Neutrophil (primary cell): ENCODE measurements at regions not wholly inside any gene's neighbourhood (a gene's known extent, or its start where the extent isn't known, plus 50 kb on each side); places are given as distances from the start of the nearest gene placed in this dataset.

Experiments
- H3K27ac ChIP-seq: fragments of 200-600 bp; sonication (generic); 2 replicates; pipeline ENCODE4 v1.5.1; 2016; ENCODE audit warnings: mild to moderate bottlenecking, moderate library complexity
- H3K27me3 ChIP-seq: fragments of 200-600 bp; sonication (generic); 2 replicates; pipeline ENCODE4 v1.6.0; 2016; ENCODE audit warnings: mild to moderate bottlenecking
- H3K36me3 ChIP-seq: fragments of 200-600 bp; sonication (generic); 2 replicates; pipeline ENCODE4 v1.5.1; 2017
- H3K4me1 ChIP-seq, 2 experiments: fragments of 200-600 bp in 1 of 2; sonication (generic) in 1 of 2; 1 replicate in 1 of 2; 2 replicates in 1 of 2; pipeline versions ENCODE4 v1.5.1 to v1.6.1; 2013 to 2016; ENCODE audit warnings: low read depth in 1 of 2, low read length in 1 of 2, mild to moderate bottlenecking in 1 of 2, moderate library complexity in 1 of 2; ENCODE audit not compliant: control insufficient read depth in 1 of 2, insufficient read depth in 1 of 2
- H3K4me3 ChIP-seq, 2 experiments: fragments of 200-600 bp in 1 of 2; sonication (generic) in 1 of 2; 1 replicate in 1 of 2; 2 replicates in 1 of 2; pipeline ENCODE4 v1.5.1; 2013 to 2016; ENCODE audit warnings: low read depth in 1 of 2, low read length in 1 of 2, mild to moderate bottlenecking in 1 of 2, moderate library complexity in 1 of 2
- H3K9me3 ChIP-seq: fragments of 200-600 bp; sonication (generic); 2 replicates; pipeline ENCODE4 v1.5.1; 2016
- CTCF ChIP-seq: fragments of 200-600 bp; sonication (generic); IDR thresholded peaks from 2 replicates; pipeline ENCODE4 v1.5.1; 2016; ENCODE audit warnings: antibody characterized with exemption

- TF ChIP-seq CTCF = no peak
These were observed 239.7 kb downstream of the HLX start for GRCh38 chr1:221118938-221119320.

GRCh38 chr1:221122501-221122900 is 243.3 kb downstream of the HLX start:
- Histone ChIP-seq H3K4me3 (no peak overlapping the region), H3K36me3 (no peaks in the 10 kb centered on the region), H3K27me3 (no peaks in the 10 kb centered on the region), H3K27ac (no peak overlapping the region), H3K4me1 (no peaks in the 10 kb centered on the region), H3K9me3 (no peaks in the 10 kb centered on the region)
- TF ChIP-seq CTCF = no peak

More at GRCh38 chr1:221118938-221119320, 239.7 kb downstream of the HLX start:
- H3K4me3 ChIP-seq = no peak overlapping the region
- no peak overlapping the region for H3K27ac ChIP-seq
- no peaks in the 10 kb centered on the region for H3K9me3 ChIP-seq
- no peaks in the 10 kb centered on the region for H3K27me3 ChIP-seq
- H3K36me3 ChIP-seq = no peaks in the 10 kb centered on the region
- H3K4me1 ChIP-seq = peaks cover 7 to 8% of the 10 kb centered on the region in 2 experiments

GRCh38 chr1:221125976-221126375 is 246.7 kb downstream of the HLX start:
- no peaks in the 10 kb centered on the region for H3K36me3 ChIP-seq
- no peak for TF ChIP-seq CTCF
- no peaks in the 10 kb centered on the region for H3K27me3 ChIP-seq
- no peak overlapping the region for H3K27ac ChIP-seq
- no peak overlapping the region for H3K4me3 ChIP-seq
- H3K4me1 ChIP-seq = no peaks in the 10 kb centered on the region
- H3K9me3 ChIP-seq = no peaks in the 10 kb centered on the region

GRCh38 chr1:221137666-221138065 is 258.4 kb downstream of the HLX start:
- Histone ChIP-seq H3K4me1 (no peaks in the 10 kb centered on the region), H3K27ac (no peak overlapping the region), H3K9me3 (no peaks in the 10 kb centered on the region), H3K36me3 (no peaks in the 10 kb centered on the region), H3K4me3 (no peak overlapping the region), H3K27me3 (no peaks in the 10 kb centered on the region)
- TF ChIP-seq CTCF = no peak

- H3K4me1 ChIP-seq = no peaks in the 10 kb centered on the region
- no peak overlapping the region for H3K27ac ChIP-seq
- no peak for TF ChIP-seq CTCF
- H3K27me3 ChIP-seq = no peaks in the 10 kb centered on the region
- H3K4me3 ChIP-seq = no peak overlapping the region
- H3K9me3 ChIP-seq = no peaks in the 10 kb centered on the region
- H3K36me3 ChIP-seq = no peaks in the 10 kb centered on the region
These were observed 259.3 kb downstream of the HLX start for GRCh38 chr1:221138516-221138915.

GRCh38 chr1:221139991-221140390 is 260.7 kb downstream of the HLX start:
- Histone ChIP-seq H3K4me3 (no peak overlapping the region), H3K9me3 (no peaks in the 10 kb centered on the region), H3K4me1 (no peaks in the 10 kb centered on the region), H3K27ac (no peak overlapping the region), H3K36me3 (no peaks in the 10 kb centered on the region), H3K27me3 (no peaks in the 10 kb centered on the region)
- TF ChIP-seq CTCF = no peak
